Hematopoietic multipotent progenitor cell (in vitro differentiated cells): ENCODE measurements at regions not wholly inside any gene's neighbourhood (a gene's known extent, or its start where the extent isn't known, plus 50 kb on each side); places are given as distances from the start of the nearest gene placed in this dataset.

Experiments used
- DNase-seq, 3 donors: peaks; one replicate each; pipeline ENCODE4 v3.0.0-alpha.2; 2011 to 2015; ENCODE audit warnings: low read depth in 2 of 3, low spot score in 2 of 3

GRCh38 chr5:15447209-15447608 lies 52.8 kb upstream of the FBXL7 start:
- DNase-seq = no peak

- DNase-seq = no peak
Measured at GRCh38 chr5:15446552-15446951, 53.4 kb upstream of the FBXL7 start.

GRCh38 chr5:15442193-15442570 lies 57.8 kb upstream of the FBXL7 start:
- no peak for DNase-seq

DNA sequence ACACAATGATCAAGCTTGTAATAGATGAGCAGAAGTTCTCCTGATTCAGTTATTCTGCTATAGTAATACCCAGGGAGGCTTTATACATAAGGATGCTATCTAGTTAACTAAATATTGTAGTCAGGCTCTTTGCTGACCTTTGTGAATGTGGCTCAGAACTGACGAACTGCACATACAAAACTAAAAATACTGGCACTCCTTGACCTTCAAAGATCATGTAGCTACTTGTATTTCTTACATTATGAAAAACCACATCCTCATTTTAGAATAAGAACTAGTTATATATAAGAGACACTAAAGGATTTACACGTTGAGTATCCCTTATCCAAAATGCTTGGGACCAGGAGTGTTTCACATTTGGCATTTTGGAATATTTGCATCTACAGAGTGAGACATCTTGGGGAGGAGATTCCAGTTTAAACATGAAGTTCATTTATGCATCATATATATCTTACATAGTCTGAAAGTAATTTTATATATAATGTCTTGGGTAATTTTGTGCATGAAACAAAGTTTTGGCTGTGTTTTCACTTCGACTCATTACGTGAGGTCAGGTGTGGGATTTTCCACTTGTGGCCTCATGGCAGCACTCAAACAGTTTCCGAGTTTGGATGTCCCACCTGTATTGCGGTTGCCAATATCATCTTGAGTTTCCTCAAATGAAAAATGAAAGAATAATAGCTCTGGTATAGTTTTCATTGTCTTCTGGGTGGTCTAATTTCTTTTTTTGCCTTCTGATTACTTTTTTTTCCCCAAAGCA lies 58.4 kb upstream of the FBXL7 start:
- no peak for DNase-seq

GRCh38 chr5:15440434-15440833 lies 59.5 kb upstream of the FBXL7 start:
- no peak for DNase-seq

- no peak for DNase-seq
Measured at GRCh38 chr5:15439801-15440200, 60.2 kb upstream of the FBXL7 start.

DNA sequence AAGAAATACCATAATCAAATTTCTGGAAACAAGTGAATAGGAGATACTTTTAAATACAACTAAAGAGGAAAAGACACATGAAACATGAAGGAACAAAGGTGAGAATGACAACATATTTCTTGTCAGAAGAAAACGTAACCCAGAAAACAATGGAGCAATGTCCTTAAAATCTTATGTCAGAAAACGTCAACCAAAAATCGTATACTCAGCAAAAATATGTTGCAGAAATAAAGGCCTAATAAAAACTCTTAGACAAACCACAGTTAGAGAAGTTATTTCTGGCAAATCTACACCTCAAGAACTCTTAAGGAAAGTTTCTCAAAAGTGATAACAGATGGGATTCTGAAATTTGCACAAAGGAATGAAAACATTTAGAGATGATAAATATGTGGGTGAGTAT lies 66.3 kb upstream of the FBXL7 start:
- DNase-seq = no peak

- no peak for DNase-seq
Measured at GRCh38 chr5:15431923-15432322, 68.1 kb upstream of the FBXL7 start.

GRCh38 chr5:15425766-15426165 lies 74.2 kb upstream of the FBXL7 start:
- no peak for DNase-seq

GRCh38 chr5:15424769-15425168 lies 75.2 kb upstream of the FBXL7 start:
- no peak for DNase-seq

- DNase-seq = no peak
Measured at GRCh38 chr5:15421921-15422412, 78.0 kb upstream of the FBXL7 start.

- no peak for DNase-seq
Measured at GRCh38 chr5:15421381-15421780, 78.6 kb upstream of the FBXL7 start.

GRCh38 chr5:15420201-15420600 lies 79.8 kb upstream of the FBXL7 start:
- no peak for DNase-seq

DNA sequence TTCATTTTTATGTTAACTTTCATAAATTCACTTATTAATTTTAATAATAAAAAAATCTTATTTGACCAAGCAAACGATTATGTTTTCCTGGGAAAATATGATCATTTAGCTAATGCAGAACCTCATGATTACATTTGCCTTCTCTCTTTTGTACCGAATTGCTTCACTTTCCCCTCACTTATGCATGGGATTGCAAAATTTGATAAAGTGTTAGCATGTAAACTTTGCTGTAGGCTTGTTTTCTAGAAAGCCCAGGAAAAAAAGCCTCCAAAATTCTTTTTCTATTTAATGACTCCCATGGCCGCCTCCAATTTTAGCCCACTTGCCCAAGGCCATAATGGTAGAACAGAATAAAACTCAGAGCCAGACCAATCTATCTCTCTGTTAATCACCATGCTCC lies 82.8 kb upstream of the FBXL7 start:
- DNase-seq = no peak

DNA sequence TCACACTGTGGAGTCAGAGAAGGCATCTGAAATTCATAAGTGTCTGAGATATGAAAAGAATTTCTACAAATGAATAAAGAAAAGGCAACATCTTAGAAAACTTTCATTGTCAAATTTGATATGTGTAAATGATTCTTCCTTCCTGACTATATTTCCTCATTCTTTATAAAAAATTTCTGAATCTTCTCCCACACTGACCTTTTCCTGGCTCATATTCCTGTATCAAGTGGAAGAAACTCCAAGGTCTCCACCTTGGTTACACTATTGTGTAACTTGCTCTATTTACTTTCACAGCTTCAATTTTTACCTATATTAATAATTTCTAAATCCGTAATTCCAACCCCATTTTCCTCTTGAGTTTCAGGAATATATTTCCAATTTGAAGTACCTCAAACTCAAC lies 93.5 kb upstream of the FBXL7 start:
- DNase-seq = no peak

DNA sequence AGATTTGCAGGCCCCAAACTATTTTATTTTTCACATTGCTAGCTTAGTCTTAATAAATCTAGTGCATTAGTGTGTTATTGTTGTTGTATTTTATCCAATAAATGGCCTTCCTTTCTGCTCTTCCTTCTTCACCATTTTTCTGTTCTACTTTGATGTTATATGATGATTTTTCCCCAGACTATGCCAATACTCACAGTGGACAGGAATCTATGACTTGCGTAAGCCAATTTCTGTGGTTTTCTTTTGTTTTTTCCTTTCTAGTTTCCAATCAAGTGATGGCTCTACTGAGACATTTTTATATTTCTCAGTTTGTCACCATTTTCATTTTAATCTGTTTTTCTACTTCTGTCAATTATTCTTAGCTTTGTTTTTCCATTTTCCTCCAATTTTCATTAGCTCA lies 106.8 kb upstream of the FBXL7 start:
- DNase-seq = no peak

GRCh38 chr5:15391704-15392397 lies 108.1 kb upstream of the FBXL7 start:
- DNase-seq = no peak

GRCh38 chr5:15388866-15389265 lies 111.1 kb upstream of the FBXL7 start:
- DNase-seq = no peak

DNA sequence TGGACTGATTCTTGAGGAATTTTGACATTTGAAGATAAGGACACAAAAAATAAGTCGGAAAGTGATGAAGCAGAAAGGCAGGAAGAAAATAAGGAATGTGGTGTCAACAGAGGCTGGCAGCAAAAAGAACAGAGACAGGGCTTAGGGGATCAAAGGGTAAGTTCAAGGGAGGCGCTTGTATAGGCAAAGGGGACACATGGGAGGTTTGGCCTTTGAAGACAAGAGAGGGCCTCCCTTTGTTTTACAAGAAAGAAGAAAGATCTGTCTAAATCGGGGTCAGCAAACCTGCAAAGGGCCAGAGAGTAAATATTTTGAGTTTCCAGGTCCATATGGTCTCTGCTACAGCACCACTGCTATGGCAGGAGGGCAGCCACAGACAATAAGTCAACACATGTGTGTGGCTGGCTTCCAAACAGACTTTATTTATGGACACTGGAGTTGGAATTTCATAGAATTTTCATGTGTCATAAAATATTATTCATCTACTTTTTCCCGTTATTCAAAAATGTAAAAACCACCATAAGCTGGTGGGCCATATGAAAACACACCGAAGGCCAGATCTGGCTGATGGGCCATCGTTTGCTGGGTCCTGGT lies 112.0 kb upstream of the FBXL7 start:
- DNase-seq = no peak

- DNase-seq = no peak
Measured at GRCh38 chr5:15386122-15386521, 113.9 kb upstream of the FBXL7 start.

GRCh38 chr5:15385553-15385952 lies 114.4 kb upstream of the FBXL7 start:
- DNase-seq = no peak

DNA sequence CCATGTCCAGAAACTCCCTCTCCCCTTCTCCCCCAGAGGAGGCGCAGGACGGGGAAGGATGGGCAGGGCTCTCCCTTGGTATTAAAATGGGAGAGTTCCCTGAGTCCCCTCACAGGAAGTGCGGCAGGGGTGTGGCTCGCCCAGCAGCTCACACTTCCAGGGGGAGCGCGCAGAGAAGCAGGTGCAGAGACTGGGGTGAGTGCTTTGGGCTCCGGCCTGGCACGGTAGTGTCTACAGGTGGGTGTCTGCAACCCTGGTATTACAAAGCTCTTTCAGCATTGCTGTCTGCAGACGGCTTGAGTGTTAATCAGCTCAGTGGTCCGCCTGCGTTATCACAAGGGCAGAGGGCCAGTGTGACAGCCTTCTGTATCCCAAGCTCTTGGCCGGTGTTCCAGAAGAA lies 114.9 kb upstream of the FBXL7 start:
- no peak for DNase-seq
